CD8-positive, alpha-beta memory T cell (primary cell): ENCODE measurements at regions not wholly inside any gene's neighbourhood (a gene's known extent, or its start where the extent isn't known, plus 50 kb on each side); places are given as distances from the start of the nearest gene placed in this dataset.
"Not testable (repeated sequence)": the region's sequence is repeated elsewhere in the genome, so short reads cannot be mapped to it uniquely, and the experiment has no call there.

Experiments
- CTCF ChIA-PET: fragments of 350-600 bp; sonication (Branson Sonifier 250); formaldehyde crosslinking; loops from one replicate; lab custom pipeline; 2021; ENCODE audit warnings: antibody characterized with exemption; lab: Charles Lee
- POLR2A ChIA-PET: fragments of 350-600 bp; sonication (Branson Sonifier 250); formaldehyde crosslinking; loops from one replicate; lab custom pipeline; 2021; ENCODE audit warnings: antibody characterized with exemption; lab: Charles Lee
- DNase-seq, 5 donors: peaks; one replicate each; pipeline versions ENCODE4 v3.0.0 to v3.0.0-alpha.2; 2020 to 2022; ENCODE audit warnings: mixed read lengths in 1 of 5
- H3K27ac ChIP-seq: one replicate; pipeline ENCODE4 v1.7.0; 2013; ENCODE audit warnings: low read depth, mild to moderate bottlenecking, low read length, moderate library complexity
- H3K27me3 ChIP-seq: 2 replicates; pipeline ENCODE4 v1.7.0; 2013; ENCODE audit warnings: low read length, mild to moderate bottlenecking; ENCODE audit not compliant: insufficient read depth, poor library complexity, severe bottlenecking
- H3K36me3 ChIP-seq: 2 replicates; pipeline ENCODE4 v1.7.0; 2013; ENCODE audit warnings: mild to moderate bottlenecking, low read length, moderate library complexity; ENCODE audit not compliant: insufficient read depth
- H3K4me1 ChIP-seq: 2 replicates; pipeline ENCODE4 v1.7.0; 2013; ENCODE audit warnings: mild to moderate bottlenecking, low read length, moderate library complexity; ENCODE audit not compliant: insufficient read depth
- H3K4me3 ChIP-seq: 2 replicates; pipeline ENCODE4 v1.7.0; 2013; ENCODE audit warnings: mild to moderate bottlenecking, low read length
- H3K9me3 ChIP-seq: 2 replicates; pipeline ENCODE4 v1.7.0; 2013; ENCODE audit warnings: mild to moderate bottlenecking, low read length
- H3K27ac Mint-ChIP-seq, 8 donors: one replicate each; pipeline ENCODE4 v1.8.0; 2020 to 2021; ENCODE audit warnings: mixed read lengths in 8 of 8, mild to moderate bottlenecking in 6 of 8, inconsistent platforms in 3 of 8, moderate library complexity in 3 of 8
- H3K27me3 Mint-ChIP-seq, 2 donors: one replicate each; pipeline ENCODE4 v1.8.0; 2020 to 2021; ENCODE audit warnings: mixed read lengths in 2 of 2, mild to moderate bottlenecking in 1 of 2, moderate library complexity in 1 of 2
- H3K36me3 Mint-ChIP-seq, 3 donors: one replicate each; pipeline ENCODE4 v1.8.0; 2020 to 2021; ENCODE audit warnings: mixed read lengths in 3 of 3, inconsistent platforms in 1 of 3, mild to moderate bottlenecking in 1 of 3
- H3K4me1 Mint-ChIP-seq, 3 donors: one replicate each; pipeline ENCODE4 v1.8.0; 2020 to 2021; ENCODE audit warnings: mixed read lengths in 3 of 3, inconsistent platforms in 1 of 3, mild to moderate bottlenecking in 1 of 3
- H3K4me3 Mint-ChIP-seq, 7 donors: one replicate each; pipeline ENCODE4 v1.8.0; 2020 to 2021; ENCODE audit warnings: mixed read lengths in 7 of 7, mild to moderate bottlenecking in 6 of 7, moderate library complexity in 4 of 7, inconsistent platforms in 2 of 7
- H3K9me3 Mint-ChIP-seq, 5 donors: one replicate each; pipeline ENCODE4 v1.8.0; 2020 to 2022; ENCODE audit warnings: mixed read lengths in 5 of 5, mild to moderate bottlenecking in 3 of 5, moderate library complexity in 2 of 5, inconsistent platforms in 1 of 5

- Histone ChIP-seq H3K4me1 (no peaks in the 10 kb centered on the region), H3K27me3 (no peaks in the 10 kb centered on the region), H3K4me3 (no peak overlapping the region), H3K36me3 (no peaks in the 10 kb centered on the region), H3K27ac (no peak overlapping the region), H3K9me3 (peaks cover 10% of the 10 kb centered on the region)
- ChIA-PET CTCF (no interaction called here), POLR2A (no interaction called here)
- Mint-ChIP-seq H3K36me3 (peaks cover 0 to under 1% (median 0%) of the 10 kb centered on the region in 3 donors), H3K27me3 (peaks cover 6 to 20% of the 10 kb centered on the region in 2 donors), H3K4me1 (no peaks in the 10 kb centered on the region), H3K4me3 (no peak overlapping the region), H3K27ac (no peak overlapping the region), H3K9me3 (peaks cover 0 to 23% (median 16%) of the 10 kb centered on the region in 5 donors)
- DNase-seq: no peak
Measured at GRCh38 chr6:40669343-40669742, 82.2 kb upstream of the LRFN2 start.

- CTCF ChIA-PET: no interaction called here
- H3K27ac ChIP-seq: no peak overlapping the region
- peaks cover 10% of the 10 kb centered on the region for H3K9me3 ChIP-seq
- peaks cover 9 to 20% of the 10 kb centered on the region in 2 donors for H3K27me3 Mint-ChIP-seq
- H3K36me3 Mint-ChIP-seq: peaks cover 0 to 8% (median 0%) of the 10 kb centered on the region in 3 donors
- no peak overlapping the region for H3K4me3 ChIP-seq
- peaks cover 0 to 34% (median 24%) of the 10 kb centered on the region in 5 donors for H3K9me3 Mint-ChIP-seq
- no peaks in the 10 kb centered on the region for H3K4me1 ChIP-seq
- no peak overlapping the region for H3K4me3 Mint-ChIP-seq
- POLR2A ChIA-PET: no interaction called here
- DNase-seq: no peak
- no peaks in the 10 kb centered on the region for H3K4me1 Mint-ChIP-seq
- no peaks in the 10 kb centered on the region for H3K27me3 ChIP-seq
- H3K36me3 ChIP-seq: no peaks in the 10 kb centered on the region
- no peak overlapping the region for H3K27ac Mint-ChIP-seq
Measured at GRCh38 chr6:40668203-40668602, 81.0 kb upstream of the LRFN2 start.

DNA sequence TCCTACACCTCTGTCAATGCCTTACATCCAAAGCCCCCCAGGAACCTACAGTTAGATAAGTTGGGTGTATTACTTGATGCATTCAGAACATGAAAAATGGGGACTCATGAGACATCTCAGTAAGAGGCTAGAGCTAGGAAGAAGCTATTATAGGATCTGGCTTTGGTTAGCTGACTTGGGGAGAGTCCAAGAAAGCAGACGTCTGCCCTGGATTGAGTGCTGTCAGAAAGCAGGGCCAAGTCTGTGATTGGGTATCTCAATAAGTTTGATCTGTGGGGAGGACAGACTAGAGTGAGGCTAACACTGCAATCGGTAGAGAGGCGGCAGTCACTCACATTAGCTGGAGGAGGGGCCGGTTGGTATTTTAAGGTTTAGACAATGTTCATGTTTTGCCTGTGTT, 79.4 kb upstream of the LRFN2 start:
- no peak for DNase-seq
- Histone ChIP-seq H3K27me3 (no peaks in the 10 kb centered on the region), H3K36me3 (no peaks in the 10 kb centered on the region), H3K4me3 (no peak overlapping the region), H3K27ac (no peak overlapping the region), H3K4me1 (no peaks in the 10 kb centered on the region), H3K9me3 (peaks cover 10% of the 10 kb centered on the region)
- Mint-ChIP-seq H3K9me3 (peaks cover 0 to 36% (median 24%) of the 10 kb centered on the region in 5 donors), H3K27ac (no peak overlapping the region), H3K36me3 (peaks cover 0 to 8% (median 0%) of the 10 kb centered on the region in 3 donors), H3K27me3 (peaks cover 11 to 17% of the 10 kb centered on the region in 2 donors), H3K4me3 (no peak overlapping the region), H3K4me1 (no peaks in the 10 kb centered on the region)
- ChIA-PET POLR2A (no interaction called here), CTCF (no interaction called here)

DNA sequence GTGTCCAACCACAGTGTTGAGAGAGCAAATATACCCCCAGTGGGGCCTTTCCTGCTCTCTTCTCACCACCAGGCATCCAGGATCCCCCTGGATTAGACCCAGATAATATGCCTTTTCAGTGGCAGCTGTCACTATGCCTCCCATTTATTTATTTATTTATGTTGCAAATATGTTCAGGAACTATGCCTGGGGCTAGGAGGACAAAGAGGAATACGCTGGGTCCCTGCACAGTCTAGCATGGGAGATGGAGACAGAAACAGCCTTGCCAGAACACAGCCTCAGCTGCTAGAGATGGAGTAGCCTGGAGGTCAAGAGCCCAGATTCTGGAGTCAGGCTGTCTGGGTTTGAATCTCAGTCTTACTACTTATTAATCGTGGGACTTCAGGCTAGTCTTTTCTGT, 74.6 kb upstream of the LRFN2 start:
- Histone ChIP-seq H3K4me3 (no peak overlapping the region), H3K27me3 (no peaks in the 10 kb centered on the region), H3K36me3 (no peaks in the 10 kb centered on the region), H3K27ac (no peak overlapping the region), H3K4me1 (no peaks in the 10 kb centered on the region), H3K9me3 (peaks cover 10% of the 10 kb centered on the region)
- Mint-ChIP-seq H3K4me1 (no peaks in the 10 kb centered on the region), H3K27ac (no peak overlapping the region), H3K4me3 (no peak overlapping the region), H3K36me3 (peaks cover 0 to 8% (median 0%) of the 10 kb centered on the region in 3 donors), H3K9me3 (peaks cover 0 to 30% (median 22%) of the 10 kb centered on the region in 5 donors), H3K27me3 (peaks cover 6 to 17% of the 10 kb centered on the region in 2 donors)
- CTCF ChIA-PET: no interaction called here
- POLR2A ChIA-PET: no interaction called here
- DNase-seq: no peak

DNA sequence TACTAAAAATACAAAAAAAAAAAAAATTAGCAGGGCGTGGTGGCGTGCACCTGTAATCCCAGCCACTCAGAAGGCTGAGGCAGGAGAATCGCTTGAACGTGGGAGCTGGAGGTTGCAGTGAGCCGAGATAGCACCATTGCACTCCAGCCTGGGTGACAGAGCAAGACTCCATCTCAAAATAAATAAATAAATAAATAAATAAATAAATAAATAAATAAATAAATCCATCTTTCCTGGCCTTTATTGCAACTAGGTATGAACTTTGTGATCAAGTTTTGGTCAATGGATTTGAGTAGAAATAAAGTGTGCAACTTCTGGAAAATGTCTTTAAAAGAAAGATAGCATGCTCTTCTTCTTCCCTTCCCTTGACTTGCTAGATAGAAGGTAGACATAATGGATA, 69.6 kb upstream of the LRFN2 start:
- H3K27me3 Mint-ChIP-seq: peaks cover 6 to 16% of the 10 kb centered on the region in 2 donors
- DNase-seq, H3K4me1 ChIP-seq, H3K27me3 ChIP-seq, CTCF ChIA-PET, H3K4me3 Mint-ChIP-seq, H3K27ac Mint-ChIP-seq, H3K9me3 ChIP-seq, H3K27ac ChIP-seq, H3K36me3 Mint-ChIP-seq, H3K9me3 Mint-ChIP-seq, H3K36me3 ChIP-seq, H3K4me3 ChIP-seq, POLR2A ChIA-PET, H3K4me1 Mint-ChIP-seq: not testable (repeated sequence)

DNA sequence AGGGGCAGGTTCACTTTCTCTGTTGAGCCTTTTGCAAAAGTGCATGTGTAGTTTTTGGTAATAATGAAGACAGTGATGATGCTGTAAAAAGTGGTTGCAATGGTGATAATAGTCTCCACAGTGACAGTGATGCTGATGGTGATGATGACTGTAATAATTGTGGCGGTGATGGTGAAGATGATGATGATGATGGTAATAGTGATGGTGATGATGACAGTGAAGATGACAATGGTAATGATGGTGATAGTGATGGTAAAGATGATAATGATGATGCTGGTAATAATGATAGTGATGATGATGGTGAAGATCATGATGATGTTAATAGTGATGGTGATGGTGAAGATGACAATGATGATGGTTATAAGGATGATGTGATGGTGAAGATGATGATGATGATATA, 67.7 kb upstream of the LRFN2 start:
- peaks cover 6 to 8% of the 10 kb centered on the region in 2 donors for H3K27me3 Mint-ChIP-seq
- ChIA-PET POLR2A (no interaction called here), CTCF (no interaction called here)
- Histone ChIP-seq H3K27me3 (no peaks in the 10 kb centered on the region), H3K9me3 (no peaks in the 10 kb centered on the region), H3K36me3 (no peaks in the 10 kb centered on the region), H3K27ac (no peak overlapping the region), H3K4me3 (no peak overlapping the region), H3K4me1 (no peaks in the 10 kb centered on the region)
- H3K27ac Mint-ChIP-seq: no peak overlapping the region
- no peak overlapping the region for H3K4me3 Mint-ChIP-seq
- H3K4me1 Mint-ChIP-seq: no peaks in the 10 kb centered on the region
- H3K36me3 Mint-ChIP-seq: no peaks in the 10 kb centered on the region
- DNase-seq: no peak
- no peaks in the 10 kb centered on the region for H3K9me3 Mint-ChIP-seq

DNA sequence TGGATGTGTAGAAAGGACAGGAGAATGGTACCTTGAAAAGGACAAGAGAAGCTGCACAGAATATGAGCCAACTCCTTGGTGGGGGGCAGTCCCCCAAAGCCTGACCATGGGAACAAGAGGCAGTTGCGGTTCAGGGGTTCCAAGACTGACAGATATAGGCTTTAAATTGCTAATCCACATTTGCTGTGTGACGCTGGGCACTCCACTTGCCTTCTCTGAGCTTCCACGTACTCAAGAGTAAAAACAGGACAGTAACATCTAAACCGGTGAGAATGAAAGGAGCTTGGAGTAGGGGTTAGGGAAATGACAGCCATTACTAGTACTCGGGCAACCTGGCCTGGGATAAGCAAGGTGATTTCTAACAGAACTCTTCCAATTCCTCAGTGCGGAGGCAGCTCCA, 57.9 kb upstream of the LRFN2 start:
- Mint-ChIP-seq H3K27me3 (peaks cover 7 to 33% of the 10 kb centered on the region in 2 donors), H3K4me3 (no peak overlapping the region), H3K36me3 (no peaks in the 10 kb centered on the region), H3K9me3 (peaks cover 0 to 2% (median 0%) of the 10 kb centered on the region in 5 donors), H3K4me1 (peaks cover 4 to 11% (median 6%) of the 10 kb centered on the region in 3 donors), H3K27ac (no peak overlapping the region)
- DNase-seq: no peak
- ChIA-PET POLR2A (no interaction called here), CTCF (no interaction called here)
- Histone ChIP-seq H3K4me1 (peaks cover 14% of the 10 kb centered on the region), H3K4me3 (no peak overlapping the region), H3K27ac (no peak overlapping the region), H3K36me3 (no peaks in the 10 kb centered on the region), H3K9me3 (no peaks in the 10 kb centered on the region), H3K27me3 (no peaks in the 10 kb centered on the region)

GRCh38 chr6:40642837-40643236, 55.7 kb upstream of the LRFN2 start:
- peaks cover 5 to 11% (median 6%) of the 10 kb centered on the region in 3 donors for H3K4me1 Mint-ChIP-seq
- no peak for DNase-seq
- CTCF ChIA-PET: no interaction called here

More at GRCh38 chr6:40642837-40643236, 55.7 kb upstream of the LRFN2 start:
- Mint-ChIP-seq H3K27ac (no peak overlapping the region), H3K36me3 (no peaks in the 10 kb centered on the region), H3K9me3 (peaks cover 0 to 2% (median 0%) of the 10 kb centered on the region in 5 donors), H3K27me3 (peaks cover 3 to 19% of the 10 kb centered on the region in 2 donors), H3K4me3 (no peak overlapping the region)
- Histone ChIP-seq H3K27ac (no peak overlapping the region), H3K4me1 (peaks cover 15% of the 10 kb centered on the region), H3K4me3 (no peak overlapping the region), H3K36me3 (no peaks in the 10 kb centered on the region), H3K27me3 (no peaks in the 10 kb centered on the region), H3K9me3 (no peaks in the 10 kb centered on the region)
- POLR2A ChIA-PET: no interaction called here
